ENCODE measurements at regions not wholly inside any gene's neighbourhood (a gene's known extent, or its start where the extent isn't known, plus 50 kb on each side); places are given as distances from the start of the nearest gene placed in this dataset.

DNA sequence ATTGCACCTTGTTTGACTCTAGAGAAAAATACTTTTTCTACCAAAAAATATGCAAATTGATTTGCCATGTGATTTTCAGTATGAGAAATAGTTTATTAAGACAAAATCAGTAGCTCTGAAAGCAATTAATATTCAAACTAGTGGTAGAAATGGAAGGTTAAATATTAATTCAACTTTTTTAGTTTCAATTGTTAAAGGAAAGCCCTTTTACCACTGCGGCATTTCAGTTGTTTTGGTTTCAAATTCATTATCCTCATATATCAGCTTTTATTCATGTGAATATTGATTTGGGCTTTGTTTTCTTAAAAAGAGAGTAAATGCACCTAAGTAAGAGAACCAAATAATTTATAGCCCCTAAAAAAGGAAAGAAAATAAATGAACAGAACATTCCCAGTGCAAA lies 660.6 kb upstream of the CHD1 start:
- H3K79me2 ChIP-seq (ENCODE audit: insufficient read depth, low read length): no peaks in the 10 kb centered on the region
- Mint-ChIP-seq H3K27me3 (ENCODE audit: low read depth in 3 of 3) (peaks cover 0 to 3% (median 0%) of the 10 kb centered on the region in 3 donors), H3K4me1 (no peaks in the 10 kb centered on the region), H3K27ac (no peak overlapping the region), H3K36me3 (no peaks in the 10 kb centered on the region), H3K9me3 (peaks cover 0 to 4% (median 0%) of the 10 kb centered on the region in 7 donors), H3K4me3 (no peak overlapping the region)
- no peaks in the 10 kb centered on the region for H3K4me1 ChIP-seq (ENCODE audit: control insufficient read depth in 1 of 2, insufficient read depth in 2 of 2, low read length in 2 of 2)
- no peaks in the 10 kb centered on the region for H3K36me3 ChIP-seq (replicated peaks in 1 of 2; ENCODE audit: control insufficient read depth in 1 of 2, insufficient read depth in 2 of 2, low read length in 2 of 2)
- H3K27ac ChIP-seq (ENCODE audit: low read depth in 1 of 2, low read length in 2 of 2): no peak overlapping the region
- intact Hi-C loops (cut with micrococcal nuclease): no loop called here
- H3K4me3 ChIP-seq (replicated peaks in 1 of 3; ENCODE audit: low read depth in 2 of 3, low read length in 3 of 3): no peak overlapping the region
- WGBS (ENCODE audit: insufficient coverage): no CpG with 5 or more reads among the region's 1 CpG
- no peak overlapping the region for H3K4me2 ChIP-seq (replicated peaks; ENCODE audit: extremely low read depth, low read length, poor library complexity, severe bottlenecking)
- TF ChIP-seq, protein P1, sequence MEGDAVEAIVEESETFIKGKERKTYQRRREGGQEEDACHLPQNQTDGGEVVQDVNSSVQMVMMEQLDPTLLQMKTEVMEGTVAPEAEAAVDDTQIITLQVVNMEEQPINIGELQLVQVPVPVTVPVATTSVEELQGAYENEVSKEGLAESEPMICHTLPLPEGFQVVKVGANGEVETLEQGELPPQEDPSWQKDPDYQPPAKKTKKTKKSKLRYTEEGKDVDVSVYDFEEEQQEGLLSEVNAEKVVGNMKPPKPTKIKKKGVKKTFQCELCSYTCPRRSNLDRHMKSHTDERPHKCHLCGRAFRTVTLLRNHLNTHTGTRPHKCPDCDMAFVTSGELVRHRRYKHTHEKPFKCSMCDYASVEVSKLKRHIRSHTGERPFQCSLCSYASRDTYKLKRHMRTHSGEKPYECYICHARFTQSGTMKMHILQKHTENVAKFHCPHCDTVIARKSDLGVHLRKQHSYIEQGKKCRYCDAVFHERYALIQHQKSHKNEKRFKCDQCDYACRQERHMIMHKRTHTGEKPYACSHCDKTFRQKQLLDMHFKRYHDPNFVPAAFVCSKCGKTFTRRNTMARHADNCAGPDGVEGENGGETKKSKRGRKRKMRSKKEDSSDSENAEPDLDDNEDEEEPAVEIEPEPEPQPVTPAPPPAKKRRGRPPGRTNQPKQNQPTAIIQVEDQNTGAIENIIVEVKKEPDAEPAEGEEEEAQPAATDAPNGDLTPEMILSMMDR (IDR thresholded peaks at IDR 0.05): no peak
- no peak for DNase-seq
- no peak overlapping the region for H3K9ac ChIP-seq (ENCODE audit: insufficient read depth, low read length, poor library complexity, severe bottlenecking)
- H3K27me3 ChIP-seq (ENCODE audit: control insufficient read depth in 2 of 2, insufficient read depth in 2 of 2, low read length in 2 of 2): no peaks in the 10 kb centered on the region
- no peaks in the 10 kb centered on the region for H3K9me3 ChIP-seq (replicated peaks in 1 of 2; ENCODE audit: control insufficient read depth in 1 of 2, insufficient read depth in 1 of 2, low read length in 2 of 2)
- H4K20me1 ChIP-seq (ENCODE audit: insufficient read depth, low read length): no peaks in the 10 kb centered on the region
- H2AFZ ChIP-seq (ENCODE audit: insufficient read depth, low read depth, low read length, poor library complexity, severe bottlenecking): no peak overlapping the region

- H3K79me2 ChIP-seq (ENCODE audit: insufficient read depth, low read length): no peaks in the 10 kb centered on the region
- TF ChIP-seq, protein P1 (IDR thresholded peaks at IDR 0.05): no peak
- no peak overlapping the region for H3K4me3 Mint-ChIP-seq
- no peaks in the 10 kb centered on the region for H3K4me1 ChIP-seq (ENCODE audit: control insufficient read depth in 1 of 2, insufficient read depth in 2 of 2, low read length in 2 of 2)
- peaks cover 0 to 4% (median 0%) of the 10 kb centered on the region in 7 donors for H3K9me3 Mint-ChIP-seq
- H3K36me3 ChIP-seq (replicated peaks in 1 of 2; ENCODE audit: control insufficient read depth in 1 of 2, insufficient read depth in 2 of 2, low read length in 2 of 2): no peaks in the 10 kb centered on the region
- DNase-seq: no peak
- no CpG with 5 or more reads among the region's 1 CpG for WGBS (ENCODE audit: insufficient coverage)
- H3K9me3 ChIP-seq (replicated peaks in 1 of 2; ENCODE audit: control insufficient read depth in 1 of 2, insufficient read depth in 1 of 2, low read length in 2 of 2): no peaks in the 10 kb centered on the region
- no peak overlapping the region for H3K27ac ChIP-seq (ENCODE audit: low read depth in 1 of 2, low read length in 2 of 2)
- no peak overlapping the region for H3K4me3 ChIP-seq (replicated peaks in 1 of 3; ENCODE audit: low read depth in 2 of 3, low read length in 3 of 3)
- peaks cover 0 to under 1% (median 0%) of the 10 kb centered on the region in 3 donors for H3K27me3 Mint-ChIP-seq (ENCODE audit: low read depth in 3 of 3)
- H3K9ac ChIP-seq (ENCODE audit: insufficient read depth, low read length, poor library complexity, severe bottlenecking): no peak overlapping the region
- no peak overlapping the region for H3K27ac Mint-ChIP-seq
- no peaks in the 10 kb centered on the region for H3K36me3 Mint-ChIP-seq
- no peaks in the 10 kb centered on the region for H3K27me3 ChIP-seq (ENCODE audit: control insufficient read depth in 2 of 2, insufficient read depth in 2 of 2, low read length in 2 of 2)
- no peaks in the 10 kb centered on the region for H3K4me1 Mint-ChIP-seq
- no peak overlapping the region for H3K4me2 ChIP-seq (replicated peaks; ENCODE audit: extremely low read depth, low read length, poor library complexity, severe bottlenecking)
- no peak overlapping the region for H2AFZ ChIP-seq (ENCODE audit: insufficient read depth, low read depth, low read length, poor library complexity, severe bottlenecking)
- intact Hi-C loops (cut with micrococcal nuclease): no loop called here
- H4K20me1 ChIP-seq (ENCODE audit: insufficient read depth, low read length): no peaks in the 10 kb centered on the region
Observed at GRCh38 chr5:99587983-99588382, 659.2 kb upstream of the CHD1 start.
